ENCODE measurements at regions not wholly inside any gene's neighbourhood (a gene's known extent, or its start where the extent isn't known, plus 50 kb on each side); places are given as distances from the start of the nearest gene placed in this dataset.
"Not testable (repeated sequence)": the region's sequence is repeated elsewhere in the genome, so short reads cannot be mapped to it uniquely, and the experiment has no call there.

GRCh38 chr3:66934041-66934440 lies 64.1 kb upstream of the KBTBD8 start:
- no peak for TF ChIP-seq CTCF (IDR thresholded peaks at IDR 0.05; ENCODE audit: borderline replicate concordance, control extremely low read depth, extremely low read depth, insufficient read depth, missing control alignments)
- in situ Hi-C loops (cut with MboI; ENCODE audit: low sequenced_read_pairs, unreplicated experiment): no loop called here
- DNase-seq (ENCODE audit: low spot score): no peak

- in situ Hi-C loops (cut with MboI; ENCODE audit: low sequenced_read_pairs, unreplicated experiment): no loop called here
- no peak for TF ChIP-seq CTCF (IDR thresholded peaks at IDR 0.05; ENCODE audit: borderline replicate concordance, control extremely low read depth, extremely low read depth, insufficient read depth, missing control alignments)
- no peak for DNase-seq (ENCODE audit: low spot score)
These were observed 63.4 kb upstream of the KBTBD8 start for GRCh38 chr3:66934725-66935124.

- not testable (repeated sequence) for DNase-seq (ENCODE audit: low spot score)
These were observed 61.1 kb upstream of the KBTBD8 start for GRCh38 chr3:66937041-66937440.

GRCh38 chr3:66938338-66938963 lies 59.7 kb upstream of the KBTBD8 start:
- peak; percentile 35 for DNase-seq (ENCODE audit: low spot score)
- TF ChIP-seq CTCF (IDR thresholded peaks at IDR 0.05; ENCODE audit: borderline replicate concordance, control extremely low read depth, extremely low read depth, insufficient read depth, missing control alignments): peak; percentile 61
- in situ Hi-C loops (cut with MboI; ENCODE audit: low sequenced_read_pairs, unreplicated experiment): no loop called here

More at GRCh38 chr3:66937041-66937440, 61.1 kb upstream of the KBTBD8 start:
- in situ Hi-C loops (cut with MboI; ENCODE audit: low sequenced_read_pairs, unreplicated experiment): not testable (repeated sequence)

- DNase-seq (ENCODE audit: low spot score): no peak
- TF ChIP-seq CTCF (IDR thresholded peaks at IDR 0.05; ENCODE audit: borderline replicate concordance, control extremely low read depth, extremely low read depth, insufficient read depth, missing control alignments): no peak
- in situ Hi-C loops (cut with MboI; ENCODE audit: low sequenced_read_pairs, unreplicated experiment): no loop called here
These were observed 50.1 kb upstream of the KBTBD8 start for GRCh38 chr3:66948041-66948440.

All from GM13976 (cell line).